ENCODE measurements at regions not wholly inside any gene's neighbourhood (a gene's known extent, or its start where the extent isn't known, plus 50 kb on each side); places are given as distances from the start of the nearest gene placed in this dataset.

- in situ Hi-C loops (cut with HindIII; ENCODE audit: low sequenced_read_pairs), result no loop called here
Observed at GRCh38 chr7:12120632-12121031, 90.5 kb upstream of the TMEM106B start.

GRCh38 chr7:12123172-12123571, 87.9 kb upstream of the TMEM106B start:
- in situ Hi-C loops (cut with HindIII; ENCODE audit: low sequenced_read_pairs), result no loop called here

GRCh38 chr7:12124028-12124427, 87.1 kb upstream of the TMEM106B start:
- in situ Hi-C loops (cut with HindIII; ENCODE audit: low sequenced_read_pairs), result no loop called here

- in situ Hi-C loops (cut with HindIII; ENCODE audit: low sequenced_read_pairs), result no loop called here
Observed at GRCh38 chr7:12127455-12127854, 83.6 kb upstream of the TMEM106B start.

- in situ Hi-C loops (cut with HindIII; ENCODE audit: low sequenced_read_pairs), result no loop called here
Observed at GRCh38 chr7:12130609-12131008, 80.5 kb upstream of the TMEM106B start.

GRCh38 chr7:12131122-12131521, 80.0 kb upstream of the TMEM106B start:
- in situ Hi-C loops (cut with HindIII; ENCODE audit: low sequenced_read_pairs), result no loop called here

- in situ Hi-C loops (cut with HindIII; ENCODE audit: low sequenced_read_pairs), result no loop called here
Observed at GRCh38 chr7:12133865-12134264, 77.2 kb upstream of the TMEM106B start.

- in situ Hi-C loops (cut with HindIII; ENCODE audit: low sequenced_read_pairs), result no loop called here
Observed at GRCh38 chr7:12136523-12136922, 74.6 kb upstream of the TMEM106B start.

DNA sequence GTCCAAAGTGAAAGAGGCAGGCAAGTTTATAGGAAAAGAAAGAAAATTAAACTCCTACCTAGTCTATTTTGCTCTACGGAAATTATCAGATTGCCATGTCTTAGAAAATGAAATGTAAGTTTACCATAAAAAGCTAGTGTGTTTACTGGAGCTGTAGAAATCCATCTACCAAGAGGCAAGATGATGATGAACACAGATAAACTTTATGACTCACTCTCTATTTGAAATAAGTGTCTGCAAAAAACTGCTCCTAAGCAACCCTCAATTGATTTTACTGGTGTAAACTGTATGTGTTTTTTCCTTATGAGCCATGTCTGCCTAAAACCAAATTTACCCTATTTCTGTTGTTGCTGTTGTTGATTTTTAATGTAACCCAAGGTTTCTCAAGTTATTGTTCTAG, 73.8 kb upstream of the TMEM106B start:
- in situ Hi-C loops (cut with HindIII; ENCODE audit: low sequenced_read_pairs), result no loop called here

DNA sequence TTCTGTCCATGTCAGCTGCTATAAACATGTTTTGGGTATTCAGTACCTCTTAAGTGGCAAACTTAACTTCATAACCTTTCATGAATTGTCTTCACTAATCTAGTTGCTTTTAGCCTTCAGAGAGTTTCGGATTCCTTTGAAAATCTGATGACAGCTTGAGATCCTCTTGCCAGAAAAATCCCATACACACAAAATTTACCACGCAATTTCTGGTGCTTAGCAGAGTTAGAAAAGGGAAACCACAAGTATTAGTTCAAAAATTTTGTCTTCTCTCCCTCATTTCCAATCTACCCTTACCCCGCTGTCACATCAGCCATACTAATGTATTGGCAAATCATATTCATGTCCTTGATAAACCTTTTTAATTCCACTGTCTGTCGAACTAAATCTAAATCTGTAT, 72.7 kb upstream of the TMEM106B start:
- in situ Hi-C loops (cut with HindIII; ENCODE audit: low sequenced_read_pairs), result no loop called here

- in situ Hi-C loops (cut with HindIII; ENCODE audit: low sequenced_read_pairs), result no loop called here
Observed at GRCh38 chr7:12139416-12139815, 71.7 kb upstream of the TMEM106B start.

DNA sequence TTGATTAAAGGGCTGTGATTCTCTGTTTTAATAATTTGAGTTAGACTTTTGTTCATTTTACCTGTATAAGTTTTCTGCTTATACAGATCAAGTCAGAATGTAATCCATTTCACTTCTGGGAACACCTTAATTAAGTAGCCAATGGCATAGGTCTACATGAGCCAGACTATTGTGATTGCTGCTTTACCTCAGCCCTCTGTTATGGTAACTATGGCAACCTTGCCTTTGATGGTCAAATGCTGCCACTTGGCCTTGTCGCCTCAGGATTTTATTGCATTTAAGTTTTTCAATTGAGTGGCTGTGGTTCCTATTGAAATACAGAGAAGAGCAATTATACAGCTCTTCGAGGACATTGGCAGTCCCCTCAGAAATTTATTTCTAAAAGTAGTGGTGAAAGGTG, 64.3 kb upstream of the TMEM106B start:
- in situ Hi-C loops (cut with HindIII; ENCODE audit: low sequenced_read_pairs), result no loop called here

GRCh38 chr7:12152196-12152918, 58.7 kb upstream of the TMEM106B start:
- in situ Hi-C loops (cut with HindIII; ENCODE audit: low sequenced_read_pairs), result no loop called here

DNA sequence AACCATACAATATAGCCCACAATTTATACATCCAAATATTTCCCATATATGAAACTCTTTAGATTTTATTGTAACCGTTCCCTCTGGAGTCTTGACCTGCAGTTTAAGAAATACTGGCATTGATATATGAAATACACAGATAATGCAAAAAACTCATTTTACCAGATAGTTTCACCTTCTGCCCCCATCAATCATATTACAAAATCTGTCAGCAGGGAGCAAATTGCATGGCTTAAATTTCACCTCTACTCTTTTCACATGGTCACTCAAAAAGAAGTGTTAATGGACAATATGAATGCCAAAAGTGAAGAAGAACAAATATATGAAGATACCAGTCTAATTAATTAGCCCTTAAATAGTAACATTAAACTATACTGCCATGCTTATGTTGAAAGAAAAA, 57.0 kb upstream of the TMEM106B start:
- in situ Hi-C loops (cut with HindIII; ENCODE audit: low sequenced_read_pairs), result no loop called here

- in situ Hi-C loops (cut with HindIII; ENCODE audit: low sequenced_read_pairs), result no loop called here
Observed at GRCh38 chr7:12157517-12157916, 53.6 kb upstream of the TMEM106B start.

DNA sequence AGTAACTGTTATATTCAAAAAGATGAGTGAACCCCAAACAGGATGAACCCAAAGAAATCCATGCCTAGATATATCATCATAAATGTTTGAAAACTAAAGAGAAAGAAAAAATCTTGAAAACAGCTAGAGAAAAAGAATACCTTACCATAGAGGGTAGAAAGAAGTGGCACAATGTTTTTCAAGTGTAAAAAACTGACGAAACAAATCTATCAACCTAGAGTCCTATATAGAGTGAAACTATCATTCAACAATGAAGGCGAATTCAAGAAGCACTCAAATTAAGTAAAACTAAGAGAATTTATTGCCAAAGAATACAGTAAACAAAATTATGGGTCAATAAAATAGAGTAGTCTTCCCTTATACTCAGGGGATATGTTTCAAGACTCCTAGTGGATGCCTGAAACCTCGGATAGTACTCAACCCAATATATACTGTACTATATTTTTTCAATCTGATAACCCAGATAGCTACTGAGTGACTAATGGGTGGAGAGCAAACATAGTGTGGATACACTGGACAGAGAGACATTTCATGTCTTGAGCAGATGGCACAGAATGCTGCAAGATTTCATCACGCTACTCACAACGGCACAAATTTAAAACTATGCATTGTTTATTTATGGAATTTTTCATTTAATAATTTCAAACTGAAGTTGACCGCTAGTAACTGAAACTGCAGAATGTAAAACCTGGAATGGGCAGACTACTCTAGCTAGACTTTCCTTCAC, 52.6 kb upstream of the TMEM106B start:
- in situ Hi-C loops (cut with HindIII; ENCODE audit: low sequenced_read_pairs), result no loop called here

DNA sequence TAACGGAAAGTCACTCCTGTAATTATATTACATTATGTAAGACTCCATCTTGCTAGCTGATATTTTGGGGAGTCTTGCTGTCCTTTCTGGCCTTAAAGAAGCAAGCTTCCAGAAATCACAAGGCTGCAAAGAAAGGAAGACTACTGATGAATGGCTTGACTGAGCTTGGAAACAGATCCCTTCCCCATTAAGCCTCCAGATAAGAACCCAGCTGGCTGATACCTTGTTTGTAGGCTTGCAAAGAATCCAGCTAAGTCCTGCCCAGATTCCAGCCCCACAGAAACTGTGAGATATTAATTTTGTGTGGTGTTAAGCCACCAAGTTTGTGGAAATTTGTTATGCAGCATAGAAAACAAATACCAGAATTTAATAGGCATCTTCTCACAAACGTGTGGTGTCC, 49.9 kb upstream of the TMEM106B start:
- in situ Hi-C loops (cut with HindIII; ENCODE audit: low sequenced_read_pairs), result no loop called here

Data from DLD1 (cell line).